A673 (cell line): ENCODE measurements at regions not wholly inside any gene's neighbourhood (a gene's known extent, or its start where the extent isn't known, plus 50 kb on each side); places are given as distances from the start of the nearest gene placed in this dataset.

Experiments used
- BruUV-seq: library from RNA; stranded (reverse); fragments of 400-500 nt; replicated peaks from 2 replicates; lab custom pipeline; 2021; lab: Mats Ljungman, UMichigan
- CTCF ChIA-PET: fragments of 300-600 bp; sonication (Branson Sonifier 250); formaldehyde crosslinking; loops from one replicate; lab custom pipeline; 2022; ENCODE audit warnings: antibody characterized with exemption; lab: Charles Lee
- POLR2A ChIA-PET: fragments of 300-600 bp; sonication (Branson Sonifier 250); formaldehyde crosslinking; loops from one replicate; lab custom pipeline; 2022; ENCODE audit warnings: antibody characterized with exemption; ENCODE audit not compliant: low non-redundant PET; lab: Charles Lee
- DNase-seq: peaks from one replicate; pipeline ENCODE4 v3.0.0-alpha.2; 2015; ENCODE audit warnings: low spot score
- H3K27ac ChIP-seq: fragments of 200-600 bp; sonication (generic); 2 replicates; pipeline ENCODE4 v1.5.1; 2016; ENCODE audit warnings: mixed run types, low read depth, mild to moderate bottlenecking, mixed read lengths, antibody characterized with exemption, low read length; ENCODE audit not compliant: poor library complexity, severe bottlenecking
- H3K27me3 ChIP-seq: fragments of 200-600 bp; sonication (generic); replicated peaks from 2 replicates; pipeline ENCODE4 v1.6.1; 2017; ENCODE audit warnings: mixed run types, low read depth, mild to moderate bottlenecking, mixed read lengths, antibody characterized with exemption, low read length; ENCODE audit not compliant: insufficient read depth, poor library complexity
- H3K36me3 ChIP-seq: fragments of 200-600 bp; sonication (generic); 2 replicates; pipeline ENCODE4 v1.6.1; 2016; ENCODE audit warnings: mixed run types, mild to moderate bottlenecking, mixed read lengths, antibody characterized with exemption, low read length; ENCODE audit not compliant: insufficient read depth, poor library complexity, severe bottlenecking
- H3K4me1 ChIP-seq: fragments of 200-600 bp; sonication (generic); 2 replicates; pipeline ENCODE4 v1.6.1; 2017; ENCODE audit warnings: mixed run types, mild to moderate bottlenecking, mixed read lengths, antibody characterized with exemption, low read length; ENCODE audit not compliant: insufficient read depth, poor library complexity, severe bottlenecking
- H3K4me3 ChIP-seq: fragments of 200-600 bp; sonication (generic); 2 replicates; pipeline ENCODE4 v1.5.1; 2016; ENCODE audit warnings: low read depth, mixed run types, mild to moderate bottlenecking, mixed read lengths, low read length; ENCODE audit not compliant: poor library complexity, severe bottlenecking
- H3K9me3 ChIP-seq: fragments of 200-600 bp; sonication (generic); 2 replicates; pipeline ENCODE4 v1.6.1; 2016; ENCODE audit warnings: mixed run types, low read depth, mild to moderate bottlenecking, mixed read lengths, antibody characterized with exemption, low read length; ENCODE audit not compliant: poor library complexity, severe bottlenecking
- EZH2 ChIP-seq: fragments of 200-600 bp; sonication (generic); IDR thresholded peaks from 2 replicates; pipeline ENCODE4 v1.6.1; 2017; ENCODE audit warnings: borderline replicate concordance, low read depth, mild to moderate bottlenecking, mixed read lengths, antibody characterized with exemption, low read length; ENCODE audit not compliant: poor library complexity, severe bottlenecking
- intact Hi-C: fragments of 100-400 bp; cut with micrococcal nuclease; formaldehyde crosslinking; loops from one replicate; pipeline ENCODE4 v1.10.0; 2022; ENCODE audit not compliant: unreplicated experiment
- TF ChIP-seq, protein P1 (sequence below): fragments of 300-800, 200-600 bp; sonication (generic); conservative IDR thresholded peaks from 2 replicates; pipeline ENCODE4 v1.5.1; 2017; ENCODE audit warnings: low read depth, mild to moderate bottlenecking, antibody characterized with exemption, low read length, moderate library complexity, mixed read lengths

DNA sequence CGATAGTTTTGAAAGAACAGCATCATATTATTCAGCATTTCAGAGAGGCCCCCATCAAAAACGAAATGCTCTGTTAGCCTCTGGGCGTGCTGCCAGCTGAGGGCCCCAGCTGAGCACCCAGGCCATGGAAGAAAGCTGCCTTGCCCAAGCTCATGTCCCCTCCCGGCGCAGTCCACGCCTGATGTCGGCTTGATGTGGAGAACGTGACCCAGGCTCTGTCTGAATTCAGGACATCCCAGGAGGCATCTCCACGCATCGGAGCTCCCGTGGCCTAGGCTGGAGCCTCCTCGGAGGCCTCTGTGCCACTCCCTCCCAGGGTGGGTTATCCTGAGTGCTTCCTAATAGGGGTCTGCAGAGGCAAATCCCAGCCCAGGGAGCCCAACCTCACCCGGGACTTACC, 218.3 kb upstream of the AKR1E2 start:
- H3K4me3 ChIP-seq: no peak overlapping the region
- no peak for DNase-seq
- TF ChIP-seq, protein P1, sequence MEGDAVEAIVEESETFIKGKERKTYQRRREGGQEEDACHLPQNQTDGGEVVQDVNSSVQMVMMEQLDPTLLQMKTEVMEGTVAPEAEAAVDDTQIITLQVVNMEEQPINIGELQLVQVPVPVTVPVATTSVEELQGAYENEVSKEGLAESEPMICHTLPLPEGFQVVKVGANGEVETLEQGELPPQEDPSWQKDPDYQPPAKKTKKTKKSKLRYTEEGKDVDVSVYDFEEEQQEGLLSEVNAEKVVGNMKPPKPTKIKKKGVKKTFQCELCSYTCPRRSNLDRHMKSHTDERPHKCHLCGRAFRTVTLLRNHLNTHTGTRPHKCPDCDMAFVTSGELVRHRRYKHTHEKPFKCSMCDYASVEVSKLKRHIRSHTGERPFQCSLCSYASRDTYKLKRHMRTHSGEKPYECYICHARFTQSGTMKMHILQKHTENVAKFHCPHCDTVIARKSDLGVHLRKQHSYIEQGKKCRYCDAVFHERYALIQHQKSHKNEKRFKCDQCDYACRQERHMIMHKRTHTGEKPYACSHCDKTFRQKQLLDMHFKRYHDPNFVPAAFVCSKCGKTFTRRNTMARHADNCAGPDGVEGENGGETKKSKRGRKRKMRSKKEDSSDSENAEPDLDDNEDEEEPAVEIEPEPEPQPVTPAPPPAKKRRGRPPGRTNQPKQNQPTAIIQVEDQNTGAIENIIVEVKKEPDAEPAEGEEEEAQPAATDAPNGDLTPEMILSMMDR: no peak
- no peak for TF ChIP-seq EZH2
- H3K36me3 ChIP-seq: no peaks in the 10 kb centered on the region
- POLR2A ChIA-PET: no interaction called here
- intact Hi-C loops: no loop called here
- H3K4me1 ChIP-seq: no peaks in the 10 kb centered on the region
- H3K27me3 ChIP-seq: peaks cover 20% of the 10 kb centered on the region
- no peaks in the 10 kb centered on the region for H3K9me3 ChIP-seq
- CTCF ChIA-PET: no interaction called here
- no peak overlapping the region for H3K27ac ChIP-seq
- no TSS peak for BruUV-seq

DNA sequence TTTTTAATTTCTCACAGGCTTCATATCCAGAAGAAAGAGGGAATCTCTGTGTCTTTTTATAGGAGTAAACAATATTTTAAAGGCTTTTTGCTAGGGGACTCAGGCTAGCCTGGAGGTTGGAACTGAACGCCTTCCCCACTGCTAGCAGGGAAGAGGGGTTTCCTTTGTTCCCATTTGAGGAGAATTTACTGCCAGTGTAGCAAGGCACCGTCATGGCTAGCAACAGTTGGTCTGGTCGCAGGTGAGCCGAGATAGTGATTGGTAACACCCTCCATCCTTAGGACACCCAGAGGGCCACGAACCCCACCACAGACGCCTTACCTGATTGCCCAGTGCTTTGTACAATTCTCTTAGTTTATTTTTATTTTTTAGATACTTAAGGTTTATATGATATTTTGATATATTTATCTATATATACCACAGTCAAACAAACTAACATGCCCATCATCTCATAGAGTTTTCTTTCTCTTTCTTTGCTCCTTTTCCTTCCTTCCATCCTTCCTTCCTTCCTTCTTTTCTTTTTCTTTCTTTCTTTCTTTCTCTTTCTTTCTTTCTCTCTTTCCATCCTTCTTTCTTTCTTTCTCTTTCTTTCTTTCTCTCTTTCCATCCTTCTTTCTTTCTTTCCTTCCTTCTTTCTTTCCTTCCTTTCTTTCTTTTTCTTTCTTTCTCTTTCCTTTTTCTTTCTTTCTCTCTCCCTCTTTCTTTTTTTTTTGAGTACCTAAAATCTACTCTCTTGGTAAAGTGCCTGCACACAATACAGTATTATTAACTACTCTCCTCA, 219.0 kb upstream of the AKR1E2 start:
- no peak overlapping the region for H3K4me3 ChIP-seq
- TF ChIP-seq, protein P1: no peak
- no peak for TF ChIP-seq EZH2
- ChIA-PET CTCF (no interaction called here), POLR2A (no interaction called here)
- DNase-seq: no peak
- H3K4me1 ChIP-seq: no peaks in the 10 kb centered on the region
- H3K27me3 ChIP-seq: peaks cover 20% of the 10 kb centered on the region
- no TSS peak for BruUV-seq
- H3K9me3 ChIP-seq: no peaks in the 10 kb centered on the region
- no peaks in the 10 kb centered on the region for H3K36me3 ChIP-seq
- H3K27ac ChIP-seq: no peak overlapping the region
- intact Hi-C loops: no loop called here

DNA sequence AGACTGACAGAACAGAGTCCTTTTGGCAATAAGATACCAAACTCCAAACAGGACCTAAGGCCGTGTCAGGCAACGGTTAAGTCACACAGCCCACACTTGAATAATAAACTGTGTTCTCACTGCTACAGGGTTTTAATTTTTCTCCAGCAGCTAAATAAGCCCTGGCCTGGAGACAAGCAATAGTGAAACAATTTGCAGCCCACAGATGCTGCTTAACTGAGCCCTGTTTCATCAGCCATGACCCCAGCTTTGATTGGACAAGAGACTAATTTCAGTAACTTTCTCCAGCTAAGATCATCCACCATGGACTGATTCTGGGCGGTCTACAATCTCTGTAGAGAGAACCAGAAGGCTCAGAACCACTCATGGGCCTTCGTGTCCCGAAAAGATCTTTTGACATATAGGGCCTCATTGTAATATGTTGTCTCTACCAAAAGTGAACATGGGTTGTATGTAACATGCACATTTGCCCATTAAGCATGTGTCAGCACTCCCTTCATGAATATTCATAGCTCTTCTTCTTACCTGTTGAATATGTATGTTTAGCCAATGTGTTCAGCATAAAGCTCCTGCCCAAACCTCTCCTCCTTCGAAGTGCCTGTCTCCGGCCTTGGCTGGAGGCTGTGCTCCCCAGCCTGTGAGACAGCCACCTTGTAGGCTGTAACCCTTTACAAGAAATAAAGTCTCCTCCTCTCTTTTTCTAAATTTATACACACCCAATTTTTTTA, 223.1 kb upstream of the AKR1E2 start:
- CTCF ChIA-PET: no interaction called here
- Histone ChIP-seq H3K27me3 (peaks cover 4% of the 10 kb centered on the region), H3K27ac (no peak overlapping the region), H3K4me3 (no peak overlapping the region), H3K36me3 (no peaks in the 10 kb centered on the region), H3K9me3 (peaks cover 5% of the 10 kb centered on the region), H3K4me1 (no peaks in the 10 kb centered on the region)
- POLR2A ChIA-PET: no interaction called here
- intact Hi-C loops: no loop called here
- TF ChIP-seq EZH2: no peak
- TF ChIP-seq, protein P1: no peak
- BruUV-seq: no TSS peak
- no peak for DNase-seq
